Urothelium cell line (cell line): ENCODE measurements at regions not wholly inside any gene's neighbourhood (a gene's known extent, or its start where the extent isn't known, plus 50 kb on each side); places are given as distances from the start of the nearest gene placed in this dataset.
A peak's percentile ranks its signal among the peaks of the same experiment; 100 is the strongest.

ENCODE experiments used
- DNase-seq: peaks from one replicate; pipeline ENCODE4 v3.0.0; 2011; ENCODE audit warnings: low spot score, mixed read lengths
- FAIRE-seq: peaks from 2 replicates; lab custom pipeline; 2011; peaks lifted over from hg19 to GRCh38; lab: Jason Lieb, UNC

- FAIRE-seq = no peak
- no peak for DNase-seq
Measured at GRCh38 chr6:154561750-154562149, 51.3 kb upstream of the CNKSR3 start.

GRCh38 chr6:154565331-154565730 lies 54.8 kb upstream of the CNKSR3 start:
- no peak for DNase-seq

GRCh38 chr6:154566866-154567265 lies 56.4 kb upstream of the CNKSR3 start:
- no peak for DNase-seq
- FAIRE-seq = no peak

More at GRCh38 chr6:154565331-154565730, 54.8 kb upstream of the CNKSR3 start:
- FAIRE-seq = no peak

GRCh38 chr6:154567695-154568220 lies 57.3 kb upstream of the CNKSR3 start:
- DNase-seq (no peak), FAIRE-seq (no peak)

GRCh38 chr6:154569156-154569862 lies 58.8 kb upstream of the CNKSR3 start:
- DNase-seq = no peak

GRCh38 chr6:154570505-154570904 lies 60.0 kb upstream of the CNKSR3 start:
- no peak for DNase-seq
- FAIRE-seq = no peak

More at GRCh38 chr6:154569156-154569862, 58.8 kb upstream of the CNKSR3 start:
- FAIRE-seq = no peak

- DNase-seq (no peak), FAIRE-seq (no peak)
Measured at GRCh38 chr6:154572556-154572955, 62.1 kb upstream of the CNKSR3 start.

- FAIRE-seq (no peak), DNase-seq (no peak)
Measured at GRCh38 chr6:154578004-154578559, 67.6 kb upstream of the CNKSR3 start.

- DNase-seq (no peak), FAIRE-seq (no peak)
Measured at GRCh38 chr6:154579046-154579445, 68.6 kb upstream of the CNKSR3 start.

- DNase-seq = no peak
- no peak for FAIRE-seq
Measured at GRCh38 chr6:154579485-154579884, 69.0 kb upstream of the CNKSR3 start.

GRCh38 chr6:154580397-154581135 lies 70.1 kb upstream of the CNKSR3 start:
- DNase-seq = no peak
- FAIRE-seq = no peak

- no peak for DNase-seq
- no peak for FAIRE-seq
Measured at GRCh38 chr6:154582696-154583095, 72.2 kb upstream of the CNKSR3 start.

GRCh38 chr6:154583546-154584188 lies 73.2 kb upstream of the CNKSR3 start:
- no peak for DNase-seq
- no peak for FAIRE-seq

- peak; percentile 17 for FAIRE-seq
- no peak for DNase-seq
Measured at GRCh38 chr6:154590756-154591155, 80.3 kb upstream of the CNKSR3 start.

GRCh38 chr6:154591234-154591633 lies 80.7 kb upstream of the CNKSR3 start:
- DNase-seq (no peak), FAIRE-seq (no peak)

GRCh38 chr6:154592199-154592860 lies 81.8 kb upstream of the CNKSR3 start:
- DNase-seq (no peak), FAIRE-seq (no peak)

GRCh38 chr6:154593122-154593521 lies 82.6 kb upstream of the CNKSR3 start:
- FAIRE-seq (no peak), DNase-seq (no peak)

GRCh38 chr6:154594496-154595198 lies 84.2 kb upstream of the CNKSR3 start:
- FAIRE-seq (no peak), DNase-seq (no peak)

- FAIRE-seq = no peak
- DNase-seq = no peak
Measured at GRCh38 chr6:154595538-154595937, 85.1 kb upstream of the CNKSR3 start.

GRCh38 chr6:154596009-154596408 lies 85.5 kb upstream of the CNKSR3 start:
- DNase-seq (no peak), FAIRE-seq (no peak)
